SK-N-SH treated with all-trans-retinoic acid at 6 μM for 48 hours (cell line): ENCODE measurements at regions not wholly inside any gene's neighbourhood (a gene's known extent, or its start where the extent isn't known, plus 50 kb on each side); places are given as distances from the start of the nearest gene placed in this dataset.

Source experiments
- ATAC-seq: fragments of 200-7000 bp; cut with Tn5 transposase; 3 replicates; pipeline ENCODE4 v1.9.1; 2020; ENCODE audit warnings: mild to moderate bottlenecking, moderate library complexity
- ARNTL ChIP-seq: fragments of 450-650 bp; formaldehyde crosslinking; IDR thresholded peaks from 2 replicates; pipeline ENCODE4 v1.5.0; 2020; ENCODE audit warnings: low read depth, mild to moderate bottlenecking, moderate library complexity, borderline replicate concordance
- BACH2 ChIP-seq: fragments of 250-450 bp; sonication (Bioruptor Pico); IDR thresholded peaks from 2 replicates; pipeline ENCODE4 v1.9.0; 2021; ENCODE audit warnings: mild to moderate bottlenecking, borderline replicate concordance
- CSDC2 ChIP-seq: fragments of 250-450 bp; sonication (Bioruptor Pico); IDR thresholded peaks from 2 replicates; pipeline ENCODE4 v1.5.0; 2020; ENCODE audit warnings: mild to moderate bottlenecking, moderate library complexity
- ESRRG ChIP-seq: fragments of 250-450 bp; sonication (Bioruptor Pico); IDR thresholded peaks from 2 replicates; pipeline ENCODE4 v1.6.1; 2021; ENCODE audit warnings: mild to moderate bottlenecking
- GLIS3 ChIP-seq: fragments of 250-450 bp; sonication (Bioruptor Pico); IDR thresholded peaks from 2 replicates; pipeline ENCODE4 v1.5.0; 2020; ENCODE audit warnings: mild to moderate bottlenecking, moderate library complexity
- ISL1 ChIP-seq: fragments of 250-450 bp; sonication (Bioruptor Pico); IDR thresholded peaks from 2 replicates; pipeline ENCODE4 v2.1.2; 2022; ENCODE audit warnings: mild to moderate bottlenecking, moderate library complexity
- OSR1 ChIP-seq: fragments of 250-450 bp; sonication (Bioruptor Pico); IDR thresholded peaks from 2 replicates; pipeline ENCODE4 v1.8.0; 2022; ENCODE audit warnings: moderate library complexity, mild to moderate bottlenecking, inconsistent platforms
- PPARA ChIP-seq: fragments of 250-450 bp; sonication (Bioruptor Pico); IDR thresholded peaks from 2 replicates; pipeline ENCODE4 v1.5.0; 2020; ENCODE audit warnings: mild to moderate bottlenecking, borderline replicate concordance
- RARB ChIP-seq: fragments of 250-450 bp; sonication (Bioruptor Pico); IDR thresholded peaks from 2 replicates; pipeline ENCODE4 v1.8.0; 2021; ENCODE audit warnings: mild to moderate bottlenecking, moderate library complexity
- SNAI2 ChIP-seq: fragments of 250-450 bp; sonication (Bioruptor Pico); IDR thresholded peaks from 2 replicates; pipeline ENCODE4 v1.5.0; 2020; ENCODE audit warnings: mild to moderate bottlenecking, moderate library complexity
- TCF4 ChIP-seq: fragments of 250-450 bp; sonication (Bioruptor Pico); IDR thresholded peaks from 2 replicates; pipeline ENCODE4 v1.8.0; 2021; ENCODE audit warnings: mild to moderate bottlenecking, moderate library complexity, borderline replicate concordance
- TOX ChIP-seq: fragments of 250-450 bp; sonication (Bioruptor Pico); IDR thresholded peaks from 2 replicates; pipeline ENCODE4 v1.8.0; 2021; ENCODE audit warnings: mild to moderate bottlenecking, moderate library complexity, borderline replicate concordance
- ZC3H10 ChIP-seq: fragments of 250-450 bp; sonication (Bioruptor Pico); IDR thresholded peaks from 2 replicates; pipeline ENCODE4 v1.5.1; 2021; ENCODE audit warnings: mild to moderate bottlenecking, moderate library complexity
- ZFP3 ChIP-seq: fragments of 250-450 bp; sonication (Bioruptor Pico); IDR thresholded peaks from 2 replicates; pipeline ENCODE4 v1.5.0; 2020; ENCODE audit warnings: mild to moderate bottlenecking, moderate library complexity
- ZFP30 ChIP-seq: fragments of 450-650 bp; formaldehyde crosslinking; IDR thresholded peaks from 2 replicates; pipeline ENCODE4 v1.5.0; 2022; ENCODE audit warnings: mild to moderate bottlenecking, moderate library complexity
- ZNF565 ChIP-seq: fragments of 450-650 bp; formaldehyde crosslinking; conservative IDR thresholded peaks from 2 replicates; pipeline ENCODE4 v1.5.0; 2020; ENCODE audit warnings: low read depth, mild to moderate bottlenecking, moderate library complexity
- ZNF70 ChIP-seq: fragments of 450-650 bp; formaldehyde crosslinking; IDR thresholded peaks from 2 replicates; pipeline ENCODE4 v1.5.0; 2020; ENCODE audit warnings: mild to moderate bottlenecking, moderate library complexity
- ZNF8 ChIP-seq: fragments of 450-650 bp; formaldehyde crosslinking; IDR thresholded peaks from 2 replicates; pipeline ENCODE4 v1.5.0; 2020; ENCODE audit warnings: mild to moderate bottlenecking, moderate library complexity
- TF ChIP-seq, protein P1 (sequence below): fragments of 250-450 bp; sonication (Bioruptor Pico); IDR thresholded peaks from 2 replicates; pipeline ENCODE4 v1.8.0; 2020; ENCODE audit warnings: mild to moderate bottlenecking, moderate library complexity, borderline replicate concordance
- TF ChIP-seq, protein P2 (sequence below): fragments of 250-450 bp; sonication (Bioruptor Pico); IDR thresholded peaks from 2 replicates; pipeline ENCODE4 v1.5.1; 2020; ENCODE audit warnings: low read depth, mild to moderate bottlenecking, moderate library complexity
- TF ChIP-seq, protein P3 (sequence below): fragments of 250-450 bp; sonication (Bioruptor Pico); IDR thresholded peaks from 2 replicates; pipeline ENCODE4 v1.5.1; 2021; ENCODE audit warnings: mild to moderate bottlenecking, moderate library complexity
- TF ChIP-seq, protein P4 (sequence below): fragments of 250-450 bp; sonication (Bioruptor Pico); IDR thresholded peaks from 2 replicates; pipeline ENCODE4 v1.5.0; 2020; ENCODE audit warnings: mild to moderate bottlenecking, moderate library complexity
- TF ChIP-seq, protein P5 (sequence below): fragments of 250-450 bp; sonication (Bioruptor Pico); IDR thresholded peaks from 2 replicates; pipeline ENCODE4 v1.8.0; 2021; ENCODE audit warnings: low read depth, mild to moderate bottlenecking, moderate library complexity, borderline replicate concordance

DNA sequence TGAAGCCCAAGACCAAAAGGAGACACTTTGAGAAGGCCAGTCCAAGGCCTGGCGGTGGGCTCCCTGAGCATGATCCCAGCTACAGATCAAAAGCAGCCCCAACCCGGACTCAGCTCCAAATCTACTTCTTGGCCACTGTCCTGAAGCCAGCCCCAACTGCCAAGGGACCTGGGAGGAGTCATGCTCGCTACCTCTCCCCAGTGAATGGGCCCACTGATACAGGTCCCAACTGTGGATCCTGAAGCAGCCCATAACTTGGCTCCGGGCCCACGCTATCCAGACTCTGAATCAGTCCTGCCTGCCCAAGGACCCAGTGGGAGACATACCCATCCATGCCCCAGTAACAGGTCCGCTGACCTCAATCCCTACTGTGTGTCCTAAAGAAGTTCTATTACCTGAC lies 1545.3 kb upstream of the C9orf72 start:
- no peak for TF ChIP-seq TOX (CRISPR knock-in tag)
- no peak for TF ChIP-seq ZNF70 (CRISPR knock-in tag)
- no peak for TF ChIP-seq RARB (CRISPR knock-in tag)
- TF ChIP-seq SNAI2 (CRISPR knock-in tag), result no peak
- TF ChIP-seq, protein P1, sequence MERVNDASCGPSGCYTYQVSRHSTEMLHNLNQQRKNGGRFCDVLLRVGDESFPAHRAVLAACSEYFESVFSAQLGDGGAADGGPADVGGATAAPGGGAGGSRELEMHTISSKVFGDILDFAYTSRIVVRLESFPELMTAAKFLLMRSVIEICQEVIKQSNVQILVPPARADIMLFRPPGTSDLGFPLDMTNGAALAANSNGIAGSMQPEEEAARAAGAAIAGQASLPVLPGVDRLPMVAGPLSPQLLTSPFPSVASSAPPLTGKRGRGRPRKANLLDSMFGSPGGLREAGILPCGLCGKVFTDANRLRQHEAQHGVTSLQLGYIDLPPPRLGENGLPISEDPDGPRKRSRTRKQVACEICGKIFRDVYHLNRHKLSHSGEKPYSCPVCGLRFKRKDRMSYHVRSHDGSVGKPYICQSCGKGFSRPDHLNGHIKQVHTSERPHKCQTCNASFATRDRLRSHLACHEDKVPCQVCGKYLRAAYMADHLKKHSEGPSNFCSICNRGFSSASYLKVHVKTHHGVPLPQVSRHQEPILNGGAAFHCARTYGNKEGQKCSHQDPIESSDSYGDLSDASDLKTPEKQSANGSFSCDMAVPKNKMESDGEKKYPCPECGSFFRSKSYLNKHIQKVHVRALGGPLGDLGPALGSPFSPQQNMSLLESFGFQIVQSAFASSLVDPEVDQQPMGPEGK, result no peak
- TF ChIP-seq ESRRG (CRISPR knock-in tag), result no peak
- TF ChIP-seq ZNF8 (CRISPR knock-in tag), result no peak
- no peak for TF ChIP-seq OSR1 (CRISPR knock-in tag)
- no peak for TF ChIP-seq PPARA
- no peak for TF ChIP-seq GLIS3 (CRISPR knock-in tag)
- no peak for TF ChIP-seq ZFP30 (CRISPR knock-in tag)
- no peak for TF ChIP-seq ISL1 (CRISPR knock-in tag)

DNA sequence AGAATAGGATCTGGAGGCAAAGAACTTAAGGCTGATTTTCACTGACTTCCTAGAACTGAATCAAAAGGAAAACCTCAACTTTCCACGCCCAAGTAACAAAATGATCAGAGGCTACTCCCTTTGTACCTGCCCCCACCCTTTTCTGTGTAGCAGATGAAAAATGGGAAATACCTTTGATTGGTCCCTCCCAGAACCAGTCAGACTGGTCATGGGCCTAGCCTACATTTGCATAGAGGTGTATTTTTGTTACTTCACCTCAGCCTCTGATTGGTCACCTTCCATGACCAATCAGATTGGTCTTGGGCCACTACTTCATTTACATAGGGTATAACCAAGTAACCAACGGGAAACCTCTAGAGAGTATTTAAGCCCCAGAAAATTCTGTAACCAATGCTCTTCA lies 1553.5 kb upstream of the C9orf72 start:
- TF ChIP-seq RARB (CRISPR knock-in tag), result no peak
- no peak for TF ChIP-seq BACH2 (CRISPR knock-in tag)
- TF ChIP-seq, all 23 proteins: peak for 0
- ATAC-seq, result no peak

More for the DNA sequence above, 1545.3 kb upstream of the C9orf72 start:
- no peak for ATAC-seq

DNA sequence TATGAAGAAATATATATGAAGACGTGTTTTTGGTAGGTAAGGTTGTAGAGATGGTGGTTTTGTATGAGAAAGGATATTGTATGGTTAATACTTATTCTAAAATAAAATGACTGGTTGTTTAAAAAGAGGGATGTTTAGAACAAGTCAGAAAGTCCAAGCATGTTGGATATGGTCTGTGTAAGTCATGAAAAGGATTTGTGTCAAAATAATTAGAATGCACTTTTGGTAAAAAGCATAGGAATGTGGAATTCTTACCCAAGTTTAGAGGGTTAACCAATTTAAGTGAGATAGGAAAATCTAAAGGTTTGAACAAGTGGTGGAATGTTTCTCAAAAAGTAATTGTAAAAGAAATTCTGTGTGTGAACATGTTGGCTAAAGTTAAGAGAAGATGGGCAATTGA lies 1556.5 kb upstream of the C9orf72 start:
- TF ChIP-seq CSDC2 (CRISPR knock-in tag), result no peak
- no peak for TF ChIP-seq GLIS3 (CRISPR knock-in tag)
- no peak for TF ChIP-seq PPARA
- no peak for TF ChIP-seq ARNTL (CRISPR knock-in tag)
- TF ChIP-seq ZC3H10 (CRISPR knock-in tag), result no peak
- TF ChIP-seq ZNF70 (CRISPR knock-in tag), result no peak
- no peak for TF ChIP-seq SNAI2 (CRISPR knock-in tag)
- TF ChIP-seq ZNF565 (CRISPR knock-in tag), result no peak
- TF ChIP-seq, protein P2, sequence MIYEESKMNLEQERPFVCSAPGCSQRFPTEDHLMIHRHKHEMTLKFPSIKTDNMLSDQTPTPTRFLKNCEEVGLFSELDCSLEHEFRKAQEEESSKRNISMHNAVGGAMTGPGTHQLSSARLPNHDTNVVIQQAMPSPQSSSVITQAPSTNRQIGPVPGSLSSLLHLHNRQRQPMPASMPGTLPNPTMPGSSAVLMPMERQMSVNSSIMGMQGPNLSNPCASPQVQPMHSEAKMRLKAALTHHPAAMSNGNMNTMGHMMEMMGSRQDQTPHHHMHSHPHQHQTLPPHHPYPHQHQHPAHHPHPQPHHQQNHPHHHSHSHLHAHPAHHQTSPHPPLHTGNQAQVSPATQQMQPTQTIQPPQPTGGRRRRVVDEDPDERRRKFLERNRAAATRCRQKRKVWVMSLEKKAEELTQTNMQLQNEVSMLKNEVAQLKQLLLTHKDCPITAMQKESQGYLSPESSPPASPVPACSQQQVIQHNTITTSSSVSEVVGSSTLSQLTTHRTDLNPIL (CRISPR knock-in tag), result no peak
- no peak for TF ChIP-seq TCF4 (CRISPR knock-in tag)
- TF ChIP-seq ZFP3 (CRISPR knock-in tag), result no peak
- TF ChIP-seq BACH2 (CRISPR knock-in tag), result no peak
- TF ChIP-seq, protein P3, sequence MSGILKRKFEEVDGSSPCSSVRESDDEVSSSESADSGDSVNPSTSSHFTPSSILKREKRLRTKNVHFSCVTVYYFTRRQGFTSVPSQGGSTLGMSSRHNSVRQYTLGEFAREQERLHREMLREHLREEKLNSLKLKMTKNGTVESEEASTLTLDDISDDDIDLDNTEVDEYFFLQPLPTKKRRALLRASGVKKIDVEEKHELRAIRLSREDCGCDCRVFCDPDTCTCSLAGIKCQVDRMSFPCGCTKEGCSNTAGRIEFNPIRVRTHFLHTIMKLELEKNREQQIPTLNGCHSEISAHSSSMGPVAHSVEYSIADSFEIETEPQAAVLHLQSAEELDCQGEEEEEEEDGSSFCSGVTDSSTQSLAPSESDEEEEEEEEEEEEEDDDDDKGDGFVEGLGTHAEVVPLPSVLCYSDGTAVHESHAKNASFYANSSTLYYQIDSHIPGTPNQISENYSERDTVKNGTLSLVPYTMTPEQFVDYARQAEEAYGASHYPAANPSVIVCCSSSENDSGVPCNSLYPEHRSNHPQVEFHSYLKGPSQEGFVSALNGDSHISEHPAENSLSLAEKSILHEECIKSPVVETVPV (CRISPR knock-in tag), result no peak
- no peak for TF ChIP-seq ESRRG (CRISPR knock-in tag)
- no peak for TF ChIP-seq ZFP30 (CRISPR knock-in tag)
- TF ChIP-seq TOX (CRISPR knock-in tag), result no peak
- TF ChIP-seq, protein P4, sequence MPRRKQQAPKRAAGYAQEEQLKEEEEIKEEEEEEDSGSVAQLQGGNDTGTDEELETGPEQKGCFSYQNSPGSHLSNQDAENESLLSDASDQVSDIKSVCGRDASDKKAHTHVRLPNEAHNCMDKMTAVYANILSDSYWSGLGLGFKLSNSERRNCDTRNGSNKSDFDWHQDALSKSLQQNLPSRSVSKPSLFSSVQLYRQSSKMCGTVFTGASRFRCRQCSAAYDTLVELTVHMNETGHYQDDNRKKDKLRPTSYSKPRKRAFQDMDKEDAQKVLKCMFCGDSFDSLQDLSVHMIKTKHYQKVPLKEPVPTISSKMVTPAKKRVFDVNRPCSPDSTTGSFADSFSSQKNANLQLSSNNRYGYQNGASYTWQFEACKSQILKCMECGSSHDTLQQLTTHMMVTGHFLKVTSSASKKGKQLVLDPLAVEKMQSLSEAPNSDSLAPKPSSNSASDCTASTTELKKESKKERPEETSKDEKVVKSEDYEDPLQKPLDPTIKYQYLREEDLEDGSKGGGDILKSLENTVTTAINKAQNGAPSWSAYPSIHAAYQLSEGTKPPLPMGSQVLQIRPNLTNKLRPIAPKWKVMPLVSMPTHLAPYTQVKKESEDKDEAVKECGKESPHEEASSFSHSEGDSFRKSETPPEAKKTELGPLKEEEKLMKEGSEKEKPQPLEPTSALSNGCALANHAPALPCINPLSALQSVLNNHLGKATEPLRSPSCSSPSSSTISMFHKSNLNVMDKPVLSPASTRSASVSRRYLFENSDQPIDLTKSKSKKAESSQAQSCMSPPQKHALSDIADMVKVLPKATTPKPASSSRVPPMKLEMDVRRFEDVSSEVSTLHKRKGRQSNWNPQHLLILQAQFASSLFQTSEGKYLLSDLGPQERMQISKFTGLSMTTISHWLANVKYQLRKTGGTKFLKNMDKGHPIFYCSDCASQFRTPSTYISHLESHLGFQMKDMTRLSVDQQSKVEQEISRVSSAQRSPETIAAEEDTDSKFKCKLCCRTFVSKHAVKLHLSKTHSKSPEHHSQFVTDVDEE (CRISPR knock-in tag), result no peak
- no peak for ATAC-seq

DNA sequence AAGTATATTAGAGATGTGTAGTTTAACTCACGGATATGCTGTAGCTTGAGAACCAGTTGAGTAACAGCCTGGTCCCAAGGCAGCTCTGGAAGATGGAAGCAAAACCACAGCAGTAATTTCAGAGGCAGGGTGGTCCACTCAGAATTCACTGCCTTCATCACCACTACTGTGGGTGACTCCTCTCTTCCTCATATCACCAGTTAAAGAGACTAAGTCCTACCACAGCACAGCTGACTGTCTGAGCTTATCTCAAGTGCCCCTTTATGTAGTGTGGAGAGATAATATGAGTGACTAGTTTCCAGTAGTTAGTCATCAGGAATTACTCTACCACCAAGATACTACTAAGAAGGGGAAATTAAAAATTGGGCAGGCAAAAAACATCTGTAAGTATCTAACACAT lies 1571.2 kb upstream of the C9orf72 start:
- no peak for ATAC-seq
- TF ChIP-seq OSR1 (CRISPR knock-in tag), result no peak
- TF ChIP-seq PPARA, result no peak
- TF ChIP-seq, protein P4 (CRISPR knock-in tag), result no peak
- no peak for TF ChIP-seq ISL1 (CRISPR knock-in tag)
- TF ChIP-seq ZNF8 (CRISPR knock-in tag), result no peak
- TF ChIP-seq, protein P1, result no peak
- TF ChIP-seq ZNF70 (CRISPR knock-in tag), result no peak
- TF ChIP-seq, protein P5, sequence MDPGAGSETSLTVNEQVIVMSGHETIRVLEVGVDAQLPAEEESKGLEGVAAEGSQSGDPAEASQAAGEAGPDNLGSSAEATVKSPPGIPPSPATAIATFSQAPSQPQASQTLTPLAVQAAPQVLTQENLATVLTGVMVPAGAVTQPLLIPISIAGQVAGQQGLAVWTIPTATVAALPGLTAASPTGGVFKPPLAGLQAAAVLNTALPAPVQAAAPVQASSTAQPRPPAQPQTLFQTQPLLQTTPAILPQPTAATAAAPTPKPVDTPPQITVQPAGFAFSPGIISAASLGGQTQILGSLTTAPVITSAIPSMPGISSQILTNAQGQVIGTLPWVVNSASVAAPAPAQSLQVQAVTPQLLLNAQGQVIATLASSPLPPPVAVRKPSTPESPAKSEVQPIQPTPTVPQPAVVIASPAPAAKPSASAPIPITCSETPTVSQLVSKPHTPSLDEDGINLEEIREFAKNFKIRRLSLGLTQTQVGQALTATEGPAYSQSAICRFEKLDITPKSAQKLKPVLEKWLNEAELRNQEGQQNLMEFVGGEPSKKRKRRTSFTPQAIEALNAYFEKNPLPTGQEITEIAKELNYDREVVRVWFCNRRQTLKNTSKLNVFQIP (CRISPR knock-in tag), result no peak
